ENCODE measurements at regions not wholly inside any gene's neighbourhood (a gene's known extent, or its start where the extent isn't known, plus 50 kb on each side); places are given as distances from the start of the nearest gene placed in this dataset.

- Histone ChIP-seq H3K27me3 (no peaks in the 10 kb centered on the region), H3K4me3 (no peak overlapping the region), H3K4me1 (peaks cover 13% of the 10 kb centered on the region), H3K9me3 (no peaks in the 10 kb centered on the region), H3K36me3 (ENCODE audit: low read depth, missing control alignments) (no peaks in the 10 kb centered on the region), H3K27ac (no peak overlapping the region)
- intact Hi-C loops (cut with DNase I; ENCODE audit: low total_unique reads), result no loop called here
- no peak for DNase-seq
- TF ChIP-seq POLR2A (IDR thresholded peaks at IDR 0.05) (no peak), CTCF (IDR thresholded peaks at IDR 0.05) (no peak)
- WGBS, 2 donors, result 67 to 75% methylated on average over 3 of the region's 3 CpGs
Observed at GRCh38 chr11:110908401-110909105, 196.3 kb upstream of the ARHGAP20 start.

GRCh38 chr11:110907629-110908028, 195.4 kb upstream of the ARHGAP20 start:
- TF ChIP-seq POLR2A (IDR thresholded peaks at IDR 0.05) (no peak), CTCF (IDR thresholded peaks at IDR 0.05) (no peak)
- Histone ChIP-seq H3K9me3 (no peaks in the 10 kb centered on the region), H3K4me3 (no peak overlapping the region), H3K36me3 (ENCODE audit: low read depth, missing control alignments) (no peaks in the 10 kb centered on the region), H3K27me3 (no peaks in the 10 kb centered on the region), H3K4me1 (peaks cover 13% of the 10 kb centered on the region), H3K27ac (no peak overlapping the region)
- whole genome bisulfite sequencing, 2 donors, result 55 to 57% methylated on average over 1 of the region's 1 CpG
- intact Hi-C loops (cut with DNase I; ENCODE audit: low total_unique reads), result no loop called here
- no peak for DNase-seq

- TF ChIP-seq POLR2A (IDR thresholded peaks at IDR 0.05) (no peak), CTCF (IDR thresholded peaks at IDR 0.05) (no peak)
- H3K9me3 ChIP-seq, result no peaks in the 10 kb centered on the region
- no peak overlapping the region for H3K27ac ChIP-seq
- no peaks in the 10 kb centered on the region for H3K27me3 ChIP-seq
- intact Hi-C loops (cut with DNase I; ENCODE audit: low total_unique reads), result no loop called here
- H3K4me3 ChIP-seq, result no peak overlapping the region
- H3K4me1 ChIP-seq, result no peaks in the 10 kb centered on the region
- DNase-seq, result no peak
- no peaks in the 10 kb centered on the region for H3K36me3 ChIP-seq (ENCODE audit: low read depth, missing control alignments)
- 74 to 91% methylated on average over 5 of the region's 5 CpGs for WGBS, 2 donors
Observed at GRCh38 chr11:110903830-110904229, 191.6 kb upstream of the ARHGAP20 start.

GRCh38 chr11:110903378-110903777, 191.1 kb upstream of the ARHGAP20 start:
- intact Hi-C loops (cut with DNase I; ENCODE audit: low total_unique reads), result no loop called here
- 95 to 97% methylated on average over 3 of the region's 3 CpGs for WGBS, 2 donors

More at GRCh38 chr11:110903378-110903777, 191.1 kb upstream of the ARHGAP20 start:
- H3K36me3 ChIP-seq (ENCODE audit: low read depth, missing control alignments), result no peaks in the 10 kb centered on the region
- H3K27ac ChIP-seq, result no peak overlapping the region
- H3K27me3 ChIP-seq, result no peaks in the 10 kb centered on the region
- H3K4me1 ChIP-seq, result no peaks in the 10 kb centered on the region
- H3K4me3 ChIP-seq, result no peak overlapping the region
- TF ChIP-seq CTCF (IDR thresholded peaks at IDR 0.05), result no peak
- H3K9me3 ChIP-seq, result no peaks in the 10 kb centered on the region
- no peak for DNase-seq

All from testis (tissue), 2 donors.